ENCODE measurements at regions not wholly inside any gene's neighbourhood (a gene's known extent, or its start where the extent isn't known, plus 50 kb on each side); places are given as distances from the start of the nearest gene placed in this dataset.

DNA sequence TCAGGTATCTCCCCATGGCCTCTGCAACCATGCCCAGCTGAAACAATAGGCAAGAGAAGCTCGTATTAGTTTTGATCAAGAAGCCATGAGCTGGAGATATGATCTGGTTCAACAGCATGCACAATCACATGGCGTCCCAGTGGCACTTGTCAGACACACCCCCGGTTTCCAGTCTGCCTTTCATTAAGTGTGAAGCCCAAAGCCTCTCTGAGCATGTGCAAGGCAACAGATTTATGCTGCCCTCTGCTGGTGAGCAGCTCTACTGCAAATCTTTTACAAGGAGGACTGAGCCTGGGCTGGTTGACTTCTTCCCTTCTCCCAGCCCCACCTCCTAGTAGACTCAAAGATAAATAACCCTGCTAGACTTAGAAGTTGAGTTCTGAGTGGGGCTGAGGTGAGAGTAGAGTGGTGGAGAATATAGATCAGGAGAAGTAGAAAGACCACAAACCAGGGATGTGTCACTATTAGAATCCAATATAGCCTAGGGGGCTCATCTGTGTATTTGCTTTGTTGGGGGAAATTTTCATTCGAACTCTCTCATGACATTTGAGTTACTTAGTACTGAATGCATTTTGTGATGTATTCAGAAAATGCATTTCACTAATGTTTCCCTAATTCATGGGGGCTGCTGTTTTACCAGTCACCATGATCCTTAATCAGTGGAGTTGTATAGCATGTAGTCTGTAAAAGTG lies 53.7 kb upstream of the MBIP start (continued):
- TF ChIP-seq, protein P1, sequence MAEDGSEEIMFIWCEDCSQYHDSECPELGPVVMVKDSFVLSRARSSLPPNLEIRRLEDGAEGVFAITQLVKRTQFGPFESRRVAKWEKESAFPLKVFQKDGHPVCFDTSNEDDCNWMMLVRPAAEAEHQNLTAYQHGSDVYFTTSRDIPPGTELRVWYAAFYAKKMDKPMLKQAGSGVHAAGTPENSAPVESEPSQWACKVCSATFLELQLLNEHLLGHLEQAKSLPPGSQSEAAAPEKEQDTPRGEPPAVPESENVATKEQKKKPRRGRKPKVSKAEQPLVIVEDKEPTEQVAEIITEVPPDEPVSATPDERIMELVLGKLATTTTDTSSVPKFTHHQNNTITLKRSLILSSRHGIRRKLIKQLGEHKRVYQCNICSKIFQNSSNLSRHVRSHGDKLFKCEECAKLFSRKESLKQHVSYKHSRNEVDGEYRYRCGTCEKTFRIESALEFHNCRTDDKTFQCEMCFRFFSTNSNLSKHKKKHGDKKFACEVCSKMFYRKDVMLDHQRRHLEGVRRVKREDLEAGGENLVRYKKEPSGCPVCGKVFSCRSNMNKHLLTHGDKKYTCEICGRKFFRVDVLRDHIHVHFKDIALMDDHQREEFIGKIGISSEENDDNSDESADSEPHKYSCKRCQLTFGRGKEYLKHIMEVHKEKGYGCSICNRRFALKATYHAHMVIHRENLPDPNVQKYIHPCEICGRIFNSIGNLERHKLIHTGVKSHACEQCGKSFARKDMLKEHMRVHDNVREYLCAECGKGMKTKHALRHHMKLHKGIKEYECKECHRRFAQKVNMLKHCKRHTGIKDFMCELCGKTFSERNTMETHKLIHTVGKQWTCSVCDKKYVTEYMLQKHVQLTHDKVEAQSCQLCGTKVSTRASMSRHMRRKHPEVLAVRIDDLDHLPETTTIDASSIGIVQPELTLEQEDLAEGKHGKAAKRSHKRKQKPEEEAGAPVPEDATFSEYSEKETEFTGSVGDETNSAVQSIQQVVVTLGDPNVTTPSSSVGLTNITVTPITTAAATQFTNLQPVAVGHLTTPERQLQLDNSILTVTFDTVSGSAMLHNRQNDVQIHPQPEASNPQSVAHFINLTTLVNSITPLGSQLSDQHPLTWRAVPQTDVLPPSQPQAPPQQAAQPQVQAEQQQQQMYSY (CRISPR knock-in tag; IDR thresholded peaks at IDR 0.05), result no peak
- TF ChIP-seq ZBTB38 (CRISPR knock-in tag; IDR thresholded peaks at IDR 0.05) (no peak), KDM4B (CRISPR knock-in tag; IDR thresholded peaks at IDR 0.05) (peak; percentile 75; the same call in 1 of the 2 replicates), KAT2B (IDR thresholded peaks at IDR 0.05; ENCODE audit: borderline replicate concordance, low read depth, low read length) (no peak), ZNF530 (CRISPR knock-in tag; IDR thresholded peaks at IDR 0.05; ENCODE audit: low read depth) (no peak), FOXJ3 (CRISPR knock-in tag; IDR thresholded peaks at IDR 0.05; ENCODE audit: borderline replicate concordance) (no peak), ZNF510 (CRISPR knock-in tag; IDR thresholded peaks at IDR 0.05; ENCODE audit: low read depth) (no peak), NFE2L2 (IDR thresholded peaks at IDR 0.05; ENCODE audit: low read length) (no peak), DR1 (CRISPR knock-in tag; IDR thresholded peaks at IDR 0.05) (no peak), E2F5 (CRISPR knock-in tag; conservative IDR thresholded peaks at IDR 0.05) (no peak), ZFP36L2 (CRISPR knock-in tag; IDR thresholded peaks at IDR 0.05) (no peak), SIX1 (CRISPR knock-in tag; IDR thresholded peaks at IDR 0.05; ENCODE audit: borderline replicate concordance) (no peak), CREM (IDR thresholded peaks at IDR 0.05) (no peak), CREM (CRISPR knock-in tag; IDR thresholded peaks at IDR 0.05) (no peak), NFE2 (CRISPR knock-in tag; IDR thresholded peaks at IDR 0.05) (no peak), ZIK1 (CRISPR knock-in tag; IDR thresholded peaks at IDR 0.05; ENCODE audit: borderline replicate concordance, low read depth) (no peak), ZMAT3 (CRISPR knock-in tag; conservative IDR thresholded peaks at IDR 0.05) (no peak; the same call in 1 of the 2 replicates)
- TF ChIP-seq, protein P2, sequence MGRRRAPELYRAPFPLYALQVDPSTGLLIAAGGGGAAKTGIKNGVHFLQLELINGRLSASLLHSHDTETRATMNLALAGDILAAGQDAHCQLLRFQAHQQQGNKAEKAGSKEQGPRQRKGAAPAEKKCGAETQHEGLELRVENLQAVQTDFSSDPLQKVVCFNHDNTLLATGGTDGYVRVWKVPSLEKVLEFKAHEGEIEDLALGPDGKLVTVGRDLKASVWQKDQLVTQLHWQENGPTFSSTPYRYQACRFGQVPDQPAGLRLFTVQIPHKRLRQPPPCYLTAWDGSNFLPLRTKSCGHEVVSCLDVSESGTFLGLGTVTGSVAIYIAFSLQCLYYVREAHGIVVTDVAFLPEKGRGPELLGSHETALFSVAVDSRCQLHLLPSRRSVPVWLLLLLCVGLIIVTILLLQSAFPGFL (CRISPR knock-in tag; IDR thresholded peaks at IDR 0.05), result no peak
- TF ChIP-seq, protein P3, sequence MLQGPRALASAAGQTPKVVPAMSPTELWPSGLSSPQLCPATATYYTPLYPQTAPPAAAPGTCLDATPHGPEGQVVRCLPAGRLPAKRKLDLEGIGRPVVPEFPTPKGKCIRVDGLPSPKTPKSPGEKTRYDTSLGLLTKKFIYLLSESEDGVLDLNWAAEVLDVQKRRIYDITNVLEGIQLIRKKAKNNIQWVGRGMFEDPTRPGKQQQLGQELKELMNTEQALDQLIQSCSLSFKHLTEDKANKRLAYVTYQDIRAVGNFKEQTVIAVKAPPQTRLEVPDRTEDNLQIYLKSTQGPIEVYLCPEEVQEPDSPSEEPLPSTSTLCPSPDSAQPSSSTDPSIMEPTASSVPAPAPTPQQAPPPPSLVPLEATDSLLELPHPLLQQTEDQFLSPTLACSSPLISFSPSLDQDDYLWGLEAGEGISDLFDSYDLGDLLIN (CRISPR knock-in tag; IDR thresholded peaks at IDR 0.05; ENCODE audit: borderline replicate concordance), result no peak
- TF ChIP-seq, protein P4, sequence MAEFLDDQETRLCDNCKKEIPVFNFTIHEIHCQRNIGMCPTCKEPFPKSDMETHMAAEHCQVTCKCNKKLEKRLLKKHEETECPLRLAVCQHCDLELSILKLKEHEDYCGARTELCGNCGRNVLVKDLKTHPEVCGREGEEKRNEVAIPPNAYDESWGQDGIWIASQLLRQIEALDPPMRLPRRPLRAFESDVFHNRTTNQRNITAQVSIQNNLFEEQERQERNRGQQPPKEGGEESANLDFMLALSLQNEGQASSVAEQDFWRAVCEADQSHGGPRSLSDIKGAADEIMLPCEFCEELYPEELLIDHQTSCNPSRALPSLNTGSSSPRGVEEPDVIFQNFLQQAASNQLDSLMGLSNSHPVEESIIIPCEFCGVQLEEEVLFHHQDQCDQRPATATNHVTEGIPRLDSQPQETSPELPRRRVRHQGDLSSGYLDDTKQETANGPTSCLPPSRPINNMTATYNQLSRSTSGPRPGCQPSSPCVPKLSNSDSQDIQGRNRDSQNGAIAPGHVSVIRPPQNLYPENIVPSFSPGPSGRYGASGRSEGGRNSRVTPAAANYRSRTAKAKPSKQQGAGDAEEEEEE (CRISPR knock-in tag; IDR thresholded peaks at IDR 0.05; ENCODE audit: borderline replicate concordance), result no peak; the same call in 1 of the 2 replicates
- TF ChIP-seq, protein P5, sequence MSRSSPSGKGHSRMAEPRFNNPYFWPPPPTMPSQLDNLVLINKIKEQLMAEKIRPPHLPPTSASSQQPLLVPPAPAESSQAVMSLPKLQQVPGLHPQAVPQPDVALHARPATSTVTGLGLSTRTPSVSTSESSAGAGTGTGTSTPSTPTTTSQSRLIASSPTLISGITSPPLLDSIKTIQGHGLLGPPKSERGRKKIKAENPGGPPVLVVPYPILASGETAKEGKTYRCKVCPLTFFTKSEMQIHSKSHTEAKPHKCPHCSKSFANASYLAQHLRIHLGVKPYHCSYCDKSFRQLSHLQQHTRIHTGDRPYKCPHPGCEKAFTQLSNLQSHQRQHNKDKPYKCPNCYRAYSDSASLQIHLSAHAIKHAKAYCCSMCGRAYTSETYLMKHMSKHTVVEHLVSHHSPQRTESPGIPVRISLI (CRISPR knock-in tag; IDR thresholded peaks at IDR 0.05; ENCODE audit: borderline replicate concordance), result no peak

Data from HepG2 (cell line).